ENCODE measurements at regions not wholly inside any gene's neighbourhood (a gene's known extent, or its start where the extent isn't known, plus 50 kb on each side); places are given as distances from the start of the nearest gene placed in this dataset.

DNA sequence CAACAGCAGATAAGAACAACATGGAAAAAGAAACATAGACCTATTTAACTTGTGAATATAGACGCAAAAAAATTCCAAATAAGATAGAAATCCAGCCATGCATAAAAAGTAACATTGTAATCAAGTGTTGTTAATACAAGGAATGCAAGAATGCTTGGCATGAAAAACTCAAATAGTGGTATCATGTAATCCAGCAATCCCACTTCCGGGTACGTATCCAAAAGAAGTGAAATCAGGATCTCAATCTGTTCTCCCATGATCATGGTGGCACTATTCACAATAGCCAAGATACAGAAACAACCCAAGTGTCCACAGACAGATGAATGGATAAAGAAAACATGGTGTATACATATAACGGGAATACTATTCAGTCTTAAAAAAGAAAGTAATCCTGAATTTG lies 437.4 kb downstream of the ARHGEF28 start:
- POLR2A ChIA-PET: no interaction called here
- CTCF ChIA-PET: no interaction called here

DNA sequence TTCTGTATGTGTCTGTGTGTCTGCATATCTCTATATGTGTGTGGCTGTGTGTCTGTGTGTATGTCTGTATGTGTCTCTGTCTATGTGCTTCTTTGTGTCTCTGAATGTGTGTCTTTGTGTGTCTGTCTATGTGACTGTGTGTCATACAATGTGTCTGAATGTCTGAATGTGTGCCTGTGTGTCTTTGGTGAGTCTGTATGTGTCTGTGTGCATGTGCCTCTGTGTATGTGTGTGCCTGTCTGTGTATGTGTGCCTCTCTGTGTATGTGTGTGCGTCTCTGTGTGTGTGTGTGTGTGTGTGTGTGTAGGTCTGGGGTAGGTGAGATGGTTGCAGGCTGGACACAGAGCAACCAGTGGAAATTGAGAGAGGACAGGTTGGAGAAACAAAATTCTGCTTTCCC lies 435.3 kb downstream of the ARHGEF28 start:
- CTCF ChIA-PET: no interaction called here
- POLR2A ChIA-PET: no interaction called here

DNA sequence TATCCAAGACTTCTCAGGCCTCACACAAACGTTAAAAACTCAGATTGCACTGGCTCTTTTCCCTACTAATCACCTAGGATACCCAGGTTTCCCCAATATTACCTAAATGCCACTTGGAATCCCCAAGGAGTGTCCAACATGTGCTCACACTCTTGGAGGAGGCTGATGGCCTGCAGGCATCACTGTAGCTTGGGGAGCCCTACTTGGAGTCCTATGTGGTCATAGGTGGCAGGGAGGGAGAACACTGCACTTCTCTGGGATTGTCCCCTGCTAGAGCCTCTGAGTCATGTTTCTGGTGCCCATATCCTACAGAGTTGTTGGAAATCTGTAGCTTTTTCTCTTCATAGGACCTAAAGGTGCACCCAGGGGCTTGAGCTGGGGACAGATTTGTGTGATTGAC lies 433.7 kb downstream of the ARHGEF28 start:
- ChIA-PET POLR2A (no interaction called here), CTCF (interaction anchor here (0.6 kb wide), 1 partner anchor 340 kb away, joined by 4 read pairs; no protein-coding TSS in a partner anchor)

DNA sequence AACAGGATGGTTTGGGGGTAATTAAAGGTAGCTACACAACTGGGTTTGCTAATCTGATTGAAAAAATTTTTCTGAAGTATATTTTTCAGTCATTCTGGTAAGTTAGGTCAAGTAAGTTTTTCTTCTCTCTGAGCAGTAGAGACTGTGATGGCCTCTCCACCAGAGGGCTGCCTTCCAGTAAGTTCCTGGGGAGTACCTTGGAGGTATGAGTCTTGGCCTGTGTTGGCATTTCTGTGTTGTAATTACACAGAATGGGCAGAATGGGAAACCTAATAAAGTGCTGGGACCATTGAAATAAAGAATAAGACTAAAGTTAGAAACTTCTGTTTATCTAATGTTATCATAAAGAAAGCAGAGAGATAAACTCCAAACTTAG lies 430.8 kb downstream of the ARHGEF28 start:
- ChIA-PET POLR2A (no interaction called here), CTCF (no interaction called here)

DNA sequence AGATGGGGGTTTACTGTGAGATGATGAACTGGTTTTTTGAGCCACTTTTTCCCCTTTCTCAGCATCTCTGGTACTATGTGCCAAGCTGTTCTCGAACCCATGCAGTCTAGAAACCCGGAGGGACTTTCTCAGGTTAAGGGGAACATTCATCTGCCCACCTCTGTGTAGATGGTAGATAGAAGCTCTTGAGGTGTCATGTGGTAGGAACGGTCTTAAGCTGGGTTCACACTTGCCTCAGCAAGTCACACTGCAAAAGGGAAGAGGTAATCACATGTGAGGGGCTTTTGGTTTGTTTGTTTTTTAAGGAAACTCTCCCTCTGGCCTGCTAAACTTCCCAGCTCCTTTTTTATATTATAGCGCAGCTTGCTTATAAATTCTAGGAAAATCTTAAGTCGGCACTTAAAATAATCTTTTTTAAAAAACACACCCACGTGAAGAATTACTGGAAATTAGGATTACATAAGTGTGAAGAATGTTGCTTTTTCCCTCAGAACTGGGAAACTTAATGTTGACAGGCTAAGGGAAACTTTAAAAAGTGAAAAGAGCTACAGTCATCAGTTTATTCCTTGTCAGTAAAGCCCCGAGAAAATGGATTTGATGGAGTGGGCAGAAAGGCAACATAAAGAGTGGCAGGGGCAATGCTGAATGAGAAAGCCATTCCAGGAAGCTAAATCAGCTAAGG lies 430.3 kb downstream of the ARHGEF28 start:
- CTCF ChIA-PET: no interaction called here
- POLR2A ChIA-PET: no interaction called here

DNA sequence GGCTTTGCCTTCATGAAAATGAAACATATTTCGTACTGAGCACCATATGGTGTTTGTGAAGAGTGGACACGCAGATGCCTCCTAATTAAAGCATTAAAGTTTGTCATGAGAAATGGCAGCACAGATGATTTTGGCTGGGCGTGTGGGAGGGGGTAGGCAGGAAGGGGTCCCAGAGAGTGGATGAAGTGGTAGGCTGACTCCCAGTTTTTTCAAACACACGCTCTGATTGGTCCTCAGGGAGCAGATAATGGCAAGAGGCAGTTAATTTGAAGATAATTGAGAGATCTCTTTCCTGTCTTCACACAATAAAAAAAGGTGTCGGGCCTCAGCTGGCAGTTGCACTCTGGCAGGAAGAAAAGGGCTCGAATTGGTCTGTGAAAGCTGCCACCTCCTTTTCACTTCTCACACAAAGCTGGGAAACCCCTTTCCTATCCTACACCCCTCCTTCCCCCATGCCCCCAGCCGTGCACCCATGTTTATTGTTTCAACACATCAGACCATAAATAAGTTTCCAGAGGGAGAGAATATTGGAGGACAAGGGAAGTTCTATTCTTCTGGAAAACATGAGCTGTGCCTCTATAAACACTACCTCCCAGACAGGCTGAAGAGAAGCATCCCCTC lies 429.6 kb downstream of the ARHGEF28 start:
- ChIA-PET POLR2A (no interaction called here), CTCF (no interaction called here)

DNA sequence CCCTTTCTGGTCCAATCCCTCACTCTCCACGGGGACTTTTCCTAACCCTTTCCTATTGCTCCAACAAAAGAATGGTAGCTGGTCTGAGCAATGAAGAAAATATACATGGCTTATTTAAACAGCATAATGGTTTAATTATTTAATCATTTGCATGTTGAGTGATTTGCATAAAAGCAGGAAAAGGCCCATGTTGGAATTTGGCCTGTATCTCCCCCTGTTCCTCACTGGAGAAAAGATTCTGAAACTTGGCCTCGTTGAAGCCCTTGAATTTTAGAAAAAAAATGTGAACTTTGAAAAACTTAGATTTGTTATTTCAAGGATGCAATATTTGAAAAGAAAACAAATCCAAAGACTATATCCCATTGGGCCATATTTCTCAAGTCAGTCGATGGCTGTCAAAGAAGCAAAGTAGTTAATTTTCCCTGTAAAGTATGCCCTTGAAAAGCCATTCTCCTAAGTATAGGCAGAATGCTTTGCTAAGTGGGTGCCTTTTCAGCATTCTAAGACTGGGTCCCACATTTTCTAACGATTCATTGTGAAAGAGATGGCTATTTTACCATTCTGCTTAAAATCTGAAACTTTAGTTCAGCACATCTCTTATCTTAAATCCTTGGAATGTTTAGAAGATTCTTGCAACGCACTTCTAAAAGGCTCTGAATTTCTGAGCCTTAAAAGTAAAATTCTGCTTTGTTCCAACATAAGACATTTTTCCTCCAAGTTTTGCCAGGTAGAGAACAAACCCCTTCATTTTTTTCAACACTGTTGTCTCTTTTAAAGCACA lies 428.8 kb downstream of the ARHGEF28 start:
- ChIA-PET POLR2A (no interaction called here), CTCF (no interaction called here)

DNA sequence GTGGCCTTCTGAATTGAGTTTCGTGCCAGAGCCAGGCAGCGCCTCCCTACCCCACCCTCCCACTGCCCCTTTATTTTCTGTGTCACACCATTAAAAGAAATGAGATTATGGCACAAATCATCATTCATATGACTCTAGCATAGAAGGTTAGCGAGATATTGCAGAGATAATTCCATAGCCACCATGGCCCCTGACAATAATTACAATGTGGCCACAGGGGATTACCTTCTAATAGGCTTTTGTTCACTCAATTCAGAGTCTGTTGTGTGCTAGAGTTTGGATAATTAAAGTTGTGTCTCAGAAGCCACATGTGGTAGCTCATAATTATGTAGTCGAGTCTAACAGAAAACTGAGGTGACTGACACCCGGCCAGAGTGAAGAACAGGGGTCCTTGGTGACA lies 428.1 kb downstream of the ARHGEF28 start:
- ChIA-PET CTCF (no interaction called here), POLR2A (no interaction called here)

DNA sequence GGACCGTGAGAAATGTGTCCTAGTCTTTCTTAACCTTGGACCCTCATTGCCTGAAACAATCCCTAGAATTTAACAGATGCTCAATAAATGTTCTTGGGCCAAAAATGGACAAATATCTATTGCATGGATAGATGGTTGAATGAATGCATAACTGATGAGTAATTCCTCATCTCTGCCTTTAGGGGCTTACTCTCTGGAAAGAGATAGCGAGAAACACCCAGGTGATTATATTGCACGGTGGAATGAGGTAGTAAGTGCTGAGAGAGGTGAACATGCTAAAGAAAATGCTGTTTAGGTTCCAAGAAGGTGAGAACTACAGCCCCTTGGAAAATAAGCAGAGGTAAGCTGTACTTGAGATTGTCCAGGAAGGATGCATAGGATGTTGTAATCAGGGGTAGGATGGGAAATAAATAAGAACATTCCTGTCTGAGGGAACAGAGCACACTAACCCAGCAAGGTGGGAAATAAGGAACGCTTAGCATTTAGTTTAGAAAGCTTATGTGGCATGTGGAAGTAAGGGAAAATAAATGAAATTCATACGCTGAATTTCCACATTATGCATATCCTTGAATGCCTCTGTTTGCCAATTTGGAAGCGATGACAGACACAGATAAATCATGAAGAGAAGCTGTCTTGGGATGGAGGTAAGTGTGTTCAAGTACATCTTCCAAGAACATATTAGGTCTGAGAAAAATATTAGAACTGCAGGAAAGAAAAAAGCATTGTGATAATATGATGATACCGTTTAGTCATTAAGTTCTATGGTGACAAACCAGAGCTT lies 426.6 kb downstream of the ARHGEF28 start:
- CTCF ChIA-PET: no interaction called here
- POLR2A ChIA-PET: no interaction called here

DNA sequence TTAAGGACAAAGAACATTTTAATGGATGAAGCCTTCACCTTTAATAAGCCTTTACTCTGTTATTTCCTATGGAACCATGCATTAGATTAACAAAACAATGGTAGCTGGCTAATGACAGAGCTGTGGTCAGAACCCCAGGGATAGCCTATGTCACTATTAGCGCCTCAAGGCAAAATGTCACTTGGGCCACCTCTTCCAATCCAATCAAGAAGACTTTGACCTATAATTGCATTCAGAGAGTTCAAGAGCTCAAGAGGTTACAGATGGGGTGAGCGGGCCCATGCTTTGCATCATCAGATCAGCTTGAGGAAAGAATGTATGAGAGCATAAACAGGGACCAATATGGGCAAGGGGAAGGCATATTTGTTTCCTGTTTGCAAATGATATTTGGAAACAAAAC lies 425.1 kb downstream of the ARHGEF28 start:
- ChIA-PET POLR2A (no interaction called here), CTCF (no interaction called here)

DNA sequence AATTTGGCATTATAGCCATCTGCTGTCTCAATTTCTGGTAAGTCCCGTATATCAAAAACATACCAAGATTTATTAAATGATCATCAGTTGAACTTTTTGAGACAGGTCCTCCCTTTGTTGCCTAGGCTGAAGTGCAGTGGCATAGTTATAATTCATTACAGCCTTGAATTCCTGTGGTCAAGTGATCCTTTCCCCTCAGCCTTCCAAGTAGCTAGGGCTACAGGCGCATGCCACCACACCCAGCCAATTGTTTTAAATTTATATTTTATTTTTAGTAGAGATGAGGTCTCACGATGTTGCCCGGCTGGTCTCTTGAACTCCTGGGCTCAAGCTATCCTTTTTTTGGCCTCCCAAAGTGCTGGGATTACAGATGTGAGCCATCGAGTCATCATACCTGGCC lies 418.9 kb downstream of the ARHGEF28 start:
- CTCF ChIA-PET: no interaction called here
- POLR2A ChIA-PET: no interaction called here

DNA sequence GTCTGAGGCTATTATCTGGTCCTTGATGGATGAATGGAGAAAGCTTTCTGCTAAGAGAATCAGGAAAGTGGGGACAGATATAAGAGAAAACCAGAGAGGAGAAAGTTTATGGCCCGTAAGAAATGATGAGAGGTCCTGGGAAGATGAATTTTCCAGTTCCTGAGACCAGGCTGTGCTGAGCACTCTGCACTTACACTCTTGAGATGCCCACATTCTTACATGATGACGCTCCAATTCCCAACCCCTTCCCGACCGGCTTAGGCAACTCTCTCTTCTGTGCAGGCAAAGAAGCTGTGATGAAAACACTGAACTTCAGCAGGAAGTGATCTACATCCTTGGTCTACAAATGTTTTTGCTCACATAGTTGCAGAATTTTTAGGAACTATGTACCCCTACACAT lies 417.0 kb downstream of the ARHGEF28 start:
- ChIA-PET POLR2A (no interaction called here), CTCF (no interaction called here)

DNA sequence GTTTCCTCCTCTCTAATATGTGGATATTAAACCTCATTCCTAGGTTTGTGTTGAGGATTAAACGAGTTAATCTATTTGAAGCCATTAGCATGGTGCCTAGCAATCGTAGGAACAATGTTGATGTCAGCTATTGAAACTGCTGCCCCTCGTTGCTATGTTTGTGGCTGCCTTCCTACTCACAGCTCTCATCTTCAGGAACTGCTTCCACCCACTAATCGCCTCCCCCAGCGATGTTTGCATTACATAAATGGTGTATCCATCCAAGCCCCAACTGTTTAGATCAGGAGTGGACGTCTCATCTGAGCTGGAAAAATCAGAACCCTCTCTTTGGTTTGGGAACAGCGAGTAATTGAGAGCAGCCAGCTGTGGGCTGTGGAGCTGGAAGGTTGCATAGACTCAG lies 416.6 kb downstream of the ARHGEF28 start:
- ChIA-PET CTCF (no interaction called here), POLR2A (no interaction called here)

DNA sequence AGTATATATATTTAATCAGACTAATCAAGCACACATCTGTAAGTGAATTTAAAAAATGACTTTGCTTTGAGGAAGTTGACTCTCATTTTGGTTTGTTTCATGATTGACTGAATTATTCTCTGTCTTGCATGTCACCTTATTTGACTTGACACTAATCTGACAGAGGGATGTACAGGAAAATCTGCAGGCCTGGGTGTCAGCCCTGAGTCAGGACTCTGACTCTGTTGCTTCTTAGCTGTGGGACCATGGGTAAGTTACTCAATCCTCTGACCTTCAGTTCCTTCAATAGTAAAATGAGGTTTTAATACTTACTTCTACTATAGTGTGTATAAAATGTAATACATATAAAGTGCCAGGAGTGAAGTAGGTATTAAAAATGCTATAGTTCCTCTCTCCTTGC lies 415.9 kb downstream of the ARHGEF28 start:
- ChIA-PET CTCF (no interaction called here), POLR2A (no interaction called here)

DNA sequence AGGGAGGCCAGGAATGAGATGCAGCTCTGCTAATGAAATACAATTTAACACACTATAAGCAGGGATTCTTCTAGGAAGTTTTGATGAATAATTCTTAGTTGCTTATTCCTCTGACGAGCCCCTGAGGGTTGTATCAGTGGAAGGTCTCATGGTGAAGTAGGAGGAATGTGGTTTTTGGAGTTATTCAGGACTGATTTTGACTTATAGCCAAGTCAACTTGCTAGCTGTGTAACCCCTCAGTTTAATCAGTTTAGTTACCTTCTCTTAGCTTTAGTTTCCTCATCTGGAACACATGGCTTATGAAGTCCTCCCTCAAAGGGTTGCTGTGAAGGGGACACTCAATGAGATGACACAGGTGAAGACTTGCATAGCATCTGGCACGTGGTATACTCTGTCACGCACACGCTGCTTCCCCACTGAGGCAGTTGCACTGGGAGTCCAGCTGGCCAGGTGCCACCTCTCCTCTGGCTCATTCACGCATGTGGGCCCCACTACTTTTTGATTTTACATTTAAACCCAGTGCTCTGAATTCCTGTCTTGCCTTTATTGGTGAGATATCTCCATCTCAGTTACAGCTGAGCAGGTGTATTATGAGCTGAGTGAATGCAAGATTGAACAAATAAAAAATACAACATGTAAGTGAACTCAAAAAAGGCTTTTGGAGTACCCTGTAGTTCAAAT lies 415.0 kb downstream of the ARHGEF28 start:
- CTCF ChIA-PET: no interaction called here
- POLR2A ChIA-PET: no interaction called here

DNA sequence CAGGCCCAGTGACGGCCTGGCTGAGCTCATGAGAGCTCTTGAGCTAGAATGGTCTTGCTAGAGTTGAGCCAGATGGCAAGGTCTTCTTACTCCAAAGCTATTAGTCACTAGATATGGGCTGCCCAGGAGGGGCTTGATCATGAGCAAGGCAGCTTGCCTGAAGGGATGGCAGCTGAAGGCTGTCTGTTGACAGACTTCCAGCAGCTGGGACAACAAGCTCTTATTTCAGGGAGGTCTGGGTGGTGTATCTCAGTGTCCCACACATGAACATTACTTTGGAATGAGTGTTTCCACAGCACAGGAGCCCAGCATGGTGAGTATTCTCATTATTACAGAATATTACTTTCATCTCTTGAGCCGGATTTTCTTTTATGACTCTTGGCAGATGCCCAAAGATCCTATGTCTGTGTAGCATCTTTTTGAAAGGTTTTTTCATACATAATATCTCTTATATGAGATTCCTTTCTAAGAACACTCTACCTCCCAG lies 414.1 kb downstream of the ARHGEF28 start:
- CTCF ChIA-PET: no interaction called here

DNA sequence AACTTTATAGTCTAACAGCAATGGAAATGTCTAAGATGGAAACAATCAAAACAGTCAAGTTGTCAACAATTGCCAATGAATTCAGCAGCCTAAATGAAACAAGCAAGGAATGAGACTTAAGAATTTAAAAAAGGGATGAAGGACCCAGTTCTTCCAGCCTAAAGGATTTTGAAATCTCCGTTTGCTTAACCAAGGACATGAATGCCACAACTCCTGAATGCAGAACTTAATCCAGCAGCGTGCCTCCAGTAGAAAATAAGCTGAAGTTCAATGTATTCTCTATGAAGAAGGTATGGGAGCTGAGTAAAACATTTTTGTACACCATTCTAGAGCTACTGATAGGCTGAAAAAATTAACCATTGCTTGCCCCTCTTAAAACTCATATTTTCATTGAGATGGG lies 411.3 kb downstream of the ARHGEF28 start:
- POLR2A ChIA-PET: no interaction called here
- CTCF ChIA-PET: no interaction called here

More for the DNA sequence above, 414.1 kb downstream of the ARHGEF28 start:
- POLR2A ChIA-PET: no interaction called here

DNA sequence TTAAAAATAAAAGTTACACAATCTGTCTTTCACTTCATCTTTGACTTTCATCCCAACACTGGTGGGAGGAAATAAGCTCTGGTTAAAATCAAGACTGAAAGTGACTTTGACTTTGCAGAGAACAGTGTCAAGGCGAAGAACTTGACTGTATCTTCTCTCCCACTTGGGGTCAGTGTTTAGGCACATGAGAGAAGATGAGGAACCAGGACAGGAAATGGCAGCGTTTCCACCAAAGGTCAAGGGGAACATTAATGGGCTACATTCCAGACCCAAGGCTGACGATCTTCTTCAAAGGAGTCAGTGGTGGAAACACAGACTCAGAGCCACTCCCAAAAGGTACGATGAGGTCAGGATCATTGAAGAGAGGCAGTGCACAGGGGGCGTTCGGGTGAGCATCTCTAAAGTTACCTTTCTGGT lies 409.5 kb downstream of the ARHGEF28 start:
- CTCF ChIA-PET: interaction anchor here (0.7 kb wide), 1 partner anchor 8 kb away, joined by 3 read pairs; no protein-coding TSS in a partner anchor
- POLR2A ChIA-PET: no interaction called here

DNA sequence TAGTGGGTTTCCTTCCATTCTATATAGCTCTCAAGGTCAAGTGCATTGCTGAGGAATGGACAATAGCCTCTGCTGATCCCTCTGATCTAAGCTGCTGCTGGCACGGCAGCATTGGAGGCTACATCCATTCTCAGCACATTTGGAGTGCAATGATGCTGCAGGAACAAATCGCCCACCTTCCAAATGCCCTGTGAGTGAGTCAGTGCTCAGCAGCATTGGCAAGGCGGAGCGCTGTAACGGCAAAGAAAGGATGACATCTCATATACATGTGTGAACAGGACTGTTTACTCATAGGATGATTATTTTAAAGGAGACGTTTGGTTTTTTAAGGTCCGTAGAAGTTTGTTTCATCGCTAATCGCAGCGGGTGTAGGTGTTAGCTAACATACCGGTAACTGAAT lies 408.7 kb downstream of the ARHGEF28 start:
- POLR2A ChIA-PET: no interaction called here
- CTCF ChIA-PET: no interaction called here

DNA sequence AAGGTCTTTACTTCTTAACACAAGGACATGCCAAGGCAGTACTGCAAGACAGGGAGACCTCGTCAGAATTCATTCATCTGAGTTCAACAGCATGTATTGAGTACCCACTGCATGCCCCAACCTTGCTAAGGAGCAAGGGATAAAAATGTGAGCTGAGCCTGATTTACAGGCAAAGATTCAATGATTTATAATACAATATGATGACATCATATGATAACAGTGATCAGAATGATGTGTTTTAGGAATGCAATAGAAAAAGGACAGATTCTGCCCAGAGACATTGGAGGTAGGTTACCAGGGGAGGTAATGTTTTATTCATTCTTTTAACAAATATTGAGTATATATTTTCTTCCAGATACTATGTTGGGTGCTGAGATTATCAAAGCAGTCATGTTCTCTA lies 406.6 kb downstream of the ARHGEF28 start:
- ChIA-PET CTCF (no interaction called here), POLR2A (no interaction called here)

Data from activated CD8-positive, alpha-beta memory T cell treated with anti-CD3 and anti-CD28 coated beads for 36 hours (primary cell).